ENCODE measurements at regions not wholly inside any gene's neighbourhood (a gene's known extent, or its start where the extent isn't known, plus 50 kb on each side); places are given as distances from the start of the nearest gene placed in this dataset.

DNA sequence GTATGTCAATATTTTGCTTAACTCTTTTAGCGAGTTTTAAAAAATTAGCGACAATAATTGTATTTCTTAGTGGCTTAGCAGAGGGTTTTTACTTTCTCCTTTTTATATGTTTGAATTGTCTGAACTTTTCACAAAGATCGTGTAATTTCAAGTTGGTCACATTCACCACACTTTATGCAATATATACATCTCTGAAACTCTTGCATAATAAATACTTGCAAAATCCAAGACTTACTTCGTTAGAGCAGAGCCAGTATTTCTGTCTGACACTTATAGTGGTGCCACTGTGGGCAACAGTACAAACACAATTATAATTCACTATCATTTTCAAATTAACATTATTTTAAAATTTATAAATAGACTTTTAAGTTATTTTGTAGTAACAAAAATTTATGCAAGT is 62.0 kb downstream of the SUCNR1 start:
- DNase-seq (ENCODE audit: low read depth), result no peak

DNA sequence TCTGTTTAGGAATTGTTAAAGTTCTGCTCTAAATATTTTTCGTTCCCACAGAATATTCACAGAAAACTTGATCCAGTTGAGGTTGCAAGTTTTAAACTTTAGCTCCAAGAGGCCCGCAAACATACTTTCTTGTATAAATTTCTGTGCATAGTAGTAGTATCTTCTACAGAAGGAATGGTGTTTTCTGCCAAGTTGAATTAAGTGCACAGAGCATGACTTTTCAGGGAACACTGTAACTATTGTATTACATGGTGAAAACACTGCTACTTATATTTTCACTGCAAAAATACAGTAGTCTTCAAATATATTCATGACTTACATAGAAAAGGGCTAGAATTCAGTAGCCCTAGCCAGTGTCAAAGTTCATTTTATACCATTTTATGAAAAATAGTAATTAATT is 67.0 kb downstream of the SUCNR1 start:
- DNase-seq (ENCODE audit: low read depth), result no peak

DNA sequence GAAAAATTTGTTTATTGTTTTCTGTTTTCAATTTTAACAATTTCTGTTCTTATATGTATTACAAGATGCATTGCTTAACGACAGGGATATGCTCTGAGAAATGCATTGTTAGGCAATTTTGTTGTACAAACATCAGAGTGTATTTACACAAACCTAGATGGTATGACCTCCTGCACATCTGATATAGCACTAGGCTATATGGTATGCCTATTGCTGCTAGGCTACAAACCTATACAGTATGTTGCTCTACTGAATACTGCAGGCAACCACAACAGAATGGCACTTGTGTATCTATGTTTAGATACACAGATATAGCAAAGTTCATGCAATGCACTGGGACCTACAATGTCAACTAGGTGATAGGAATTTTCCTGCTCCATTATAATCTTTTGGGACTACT is 70.1 kb downstream of the SUCNR1 start:
- no peak for DNase-seq (ENCODE audit: low read depth)

DNA sequence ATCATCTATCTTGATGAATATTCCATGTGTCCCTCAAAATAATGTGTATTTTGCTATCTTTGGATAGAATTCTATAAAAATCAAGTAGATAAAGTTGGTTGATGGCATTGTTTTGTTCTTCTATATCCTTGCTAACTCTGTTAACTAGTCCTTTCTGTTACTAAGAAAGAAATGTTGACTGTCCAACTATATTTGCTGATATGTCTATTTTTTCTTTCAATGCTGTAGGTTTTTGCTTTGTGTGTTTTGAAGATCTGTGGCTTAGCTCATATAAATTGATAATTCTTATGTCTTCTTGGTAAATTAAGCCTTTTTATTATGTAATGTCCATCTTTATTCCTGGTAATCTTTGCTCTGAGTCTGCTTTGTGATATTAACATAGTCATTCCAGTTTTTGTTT is 70.9 kb downstream of the SUCNR1 start:
- no peak for DNase-seq (ENCODE audit: low read depth)

DNA sequence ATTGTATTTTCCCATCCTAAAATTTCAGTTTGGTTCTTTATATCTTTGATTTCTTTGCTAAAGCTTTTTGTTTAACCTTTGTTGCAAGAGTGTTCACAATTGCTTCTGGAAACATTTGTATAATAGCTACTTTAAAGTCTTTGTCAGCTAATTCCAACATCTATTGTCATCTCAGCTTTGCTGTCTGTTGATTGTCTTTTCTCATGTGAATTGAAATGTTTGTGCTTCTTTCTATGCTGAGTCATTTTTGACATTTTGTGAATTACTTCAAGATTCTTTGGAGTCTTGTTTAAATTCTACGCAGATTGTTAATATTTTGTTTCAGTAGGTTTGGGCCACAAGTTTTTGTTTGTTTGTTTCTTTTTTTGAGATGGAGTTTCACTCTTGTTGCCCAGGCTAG is 73.2 kb downstream of the SUCNR1 start:
- DNase-seq (ENCODE audit: low read depth), result no peak

DNA sequence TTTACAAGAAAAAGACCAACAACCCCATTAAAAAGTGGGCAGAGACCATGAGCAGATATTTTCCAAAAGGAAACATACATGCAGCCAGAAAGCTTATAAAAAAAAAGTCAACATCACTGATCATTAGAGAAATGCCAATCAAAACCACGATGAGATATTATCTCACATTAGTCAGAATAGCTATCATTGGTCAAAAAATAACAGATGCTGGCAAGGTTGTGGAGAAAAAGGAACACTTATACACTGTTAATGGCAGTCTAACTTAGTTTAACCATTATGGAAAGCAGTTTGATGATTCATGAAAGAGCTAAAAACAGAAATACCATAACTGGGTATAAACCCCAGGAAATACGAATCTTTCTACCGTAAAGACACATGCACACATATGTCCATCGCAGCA is 76.3 kb downstream of the SUCNR1 start:
- DNase-seq (ENCODE audit: low read depth), result no peak

DNA sequence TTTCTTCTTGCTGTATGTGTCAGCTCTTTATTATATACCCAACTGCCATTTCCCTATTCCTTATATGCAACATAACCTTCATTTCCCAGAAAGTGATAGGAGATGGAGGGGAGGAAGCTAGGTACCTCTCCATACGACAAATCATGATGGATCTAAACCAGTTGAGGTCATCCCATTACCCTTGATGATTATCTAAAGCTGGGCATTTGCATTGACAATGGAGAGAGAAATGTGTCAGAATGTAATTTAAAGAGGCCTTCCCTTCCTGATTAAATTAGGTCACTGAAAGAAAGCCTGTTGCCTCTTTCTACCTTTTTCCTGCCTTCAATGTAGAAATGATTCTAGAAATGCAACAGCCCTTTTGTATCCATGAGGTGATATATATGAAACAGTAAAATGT is 81.9 kb downstream of the SUCNR1 start:
- no peak for DNase-seq (ENCODE audit: low read depth)

DNA sequence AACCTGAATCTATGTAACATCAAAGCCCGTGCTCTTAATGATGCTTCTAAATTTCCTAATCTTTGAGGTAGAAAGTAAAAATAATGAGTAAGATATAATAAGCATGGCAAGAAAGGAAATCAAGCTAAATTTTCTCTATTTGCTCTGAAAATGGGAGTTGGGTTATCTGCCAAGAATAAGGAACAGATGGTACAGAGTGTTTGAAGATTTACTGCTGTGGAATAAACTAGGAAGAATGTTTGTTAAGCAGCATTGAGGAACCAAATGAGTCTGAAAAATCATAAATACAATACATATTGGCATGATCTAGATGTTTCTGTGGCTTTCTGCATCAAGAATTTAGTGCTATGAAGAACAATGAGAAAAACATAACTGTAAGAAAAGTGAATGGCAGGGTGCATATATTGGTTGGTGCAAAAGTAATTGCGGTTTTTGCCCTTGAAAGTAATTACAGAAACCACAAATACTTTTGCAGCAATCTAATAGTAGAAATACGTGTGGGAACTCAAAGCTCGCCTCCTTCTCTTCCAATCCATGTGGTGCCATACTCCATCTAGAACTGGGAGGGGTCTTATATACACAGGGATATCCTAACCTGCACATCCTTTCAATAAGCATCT is 87.6 kb downstream of the SUCNR1 start:
- DNase-seq (ENCODE audit: low read depth), result no peak

DNA sequence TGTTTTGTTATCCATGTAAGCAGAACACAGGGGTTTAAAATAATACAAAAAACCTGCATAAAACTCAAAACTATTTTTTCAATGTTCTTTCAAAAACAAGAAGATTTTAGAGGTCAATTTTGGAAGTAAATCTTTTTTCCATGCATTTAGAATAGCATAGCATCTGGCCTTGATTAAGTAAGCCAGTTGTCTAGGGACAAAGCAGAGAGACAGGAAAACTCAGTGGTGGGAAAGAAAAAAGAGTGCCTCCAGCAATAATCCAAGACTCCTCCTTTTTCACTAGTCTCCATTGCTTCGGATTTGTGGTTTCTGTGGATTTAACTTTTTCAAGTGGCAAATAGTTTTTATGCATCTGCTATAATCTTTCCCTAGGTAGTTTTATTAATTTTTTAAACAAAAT is 88.9 kb downstream of the SUCNR1 start:
- DNase-seq (ENCODE audit: low read depth), result no peak

DNA sequence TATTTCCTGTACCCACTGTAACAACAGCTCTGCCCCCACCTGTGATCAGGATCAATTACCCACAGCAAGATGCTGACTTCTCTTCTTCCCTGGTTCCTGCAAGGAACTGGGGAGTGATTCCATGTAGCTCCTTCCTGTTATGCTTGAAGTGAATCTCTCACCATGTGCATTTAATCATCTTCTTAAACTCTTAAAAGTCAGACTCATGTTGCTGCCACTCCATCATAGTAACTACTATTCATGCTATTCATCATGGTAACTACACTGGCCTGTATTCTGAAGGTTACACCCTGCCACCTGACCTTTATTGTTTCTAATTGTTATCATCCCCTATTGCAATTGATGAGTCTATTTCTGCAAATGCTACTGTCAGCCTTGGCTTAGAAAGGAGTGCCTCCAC is 89.5 kb downstream of the SUCNR1 start:
- no peak for DNase-seq (ENCODE audit: low read depth)

DNA sequence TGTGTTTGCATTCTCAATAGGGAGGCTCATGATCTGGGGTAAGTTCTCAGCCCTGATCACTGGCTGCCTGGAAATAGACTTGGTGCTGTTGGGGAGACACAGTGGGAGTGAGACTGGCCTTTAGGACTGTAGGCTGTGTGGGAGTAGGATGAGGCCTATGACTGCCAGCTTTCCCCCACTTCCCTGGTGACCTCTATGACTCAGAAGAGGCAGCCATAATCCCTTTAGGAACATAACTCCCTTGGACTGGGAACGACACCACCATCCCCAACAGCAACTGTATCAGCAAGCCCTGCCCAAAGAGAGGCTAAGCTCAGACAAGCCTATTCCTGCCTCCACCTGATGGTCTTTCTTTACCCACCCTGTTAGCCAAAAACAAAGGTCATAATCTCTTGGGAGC is 91.3 kb downstream of the SUCNR1 start:
- no peak for DNase-seq (ENCODE audit: low read depth)

DNA sequence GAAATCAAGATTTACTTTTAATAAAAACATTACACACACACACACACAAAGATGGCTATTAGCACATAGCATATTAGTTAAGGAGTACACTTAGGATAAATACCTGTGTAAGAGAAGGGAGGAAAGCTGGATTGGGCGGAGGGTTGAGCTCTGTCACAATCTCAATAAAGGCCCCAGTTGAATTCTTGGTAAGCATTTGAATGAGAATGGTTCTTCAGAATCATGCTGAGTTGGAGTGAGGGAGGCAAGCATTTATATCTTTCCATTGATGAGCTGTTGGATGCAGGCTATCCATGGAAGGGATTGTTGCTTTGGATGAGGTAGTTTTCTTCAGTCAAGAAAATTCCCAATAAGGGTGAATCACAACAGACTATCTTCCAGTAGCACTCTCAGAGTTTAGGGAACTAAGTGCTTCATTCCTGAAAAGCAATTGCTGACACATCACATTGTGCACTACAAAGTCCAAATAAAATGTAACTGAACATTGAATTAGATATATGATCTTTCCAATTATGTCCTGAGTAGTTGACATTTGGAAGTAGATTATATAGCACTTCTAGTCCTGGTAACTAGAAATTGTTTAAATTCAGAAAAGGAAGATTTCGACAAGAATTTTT is 95.7 kb downstream of the SUCNR1 start:
- no peak for DNase-seq (ENCODE audit: low read depth)

DNA sequence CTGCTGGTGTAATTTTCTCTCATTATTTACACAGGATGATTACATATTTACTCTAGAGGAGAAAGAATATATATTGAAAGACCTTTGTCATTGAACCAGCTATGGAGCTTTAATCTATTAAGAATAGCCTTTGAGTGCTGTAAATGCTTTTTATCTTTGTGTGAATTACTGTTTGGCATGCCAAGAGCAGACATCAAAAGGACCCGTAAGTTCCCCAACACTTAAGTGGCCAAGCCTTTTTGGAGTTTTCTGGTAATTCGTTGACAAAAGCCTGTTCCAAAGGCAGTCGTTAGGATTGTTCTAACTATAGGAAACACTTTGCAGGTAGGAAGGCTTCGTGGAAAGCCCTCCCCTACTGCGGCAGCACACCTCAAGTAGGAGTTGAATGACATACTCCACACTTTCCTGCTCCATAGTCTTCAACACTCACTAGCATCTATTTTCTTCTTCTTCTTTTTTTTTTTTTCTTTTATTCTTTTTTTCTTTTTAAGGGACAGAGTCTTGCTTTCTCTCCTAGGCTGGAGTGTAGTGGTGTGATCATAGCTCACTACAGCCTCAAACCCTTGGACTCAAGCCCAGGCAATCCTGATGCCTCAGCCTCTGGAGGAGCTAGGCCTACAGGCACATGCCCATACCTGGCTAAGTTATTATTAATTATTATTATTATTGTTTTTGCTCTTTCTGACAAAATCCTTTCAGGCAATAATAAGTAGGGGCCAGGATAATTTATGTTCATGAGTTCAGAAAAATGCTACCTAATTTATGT is 98.6 kb downstream of the SUCNR1 start:
- DNase-seq (ENCODE audit: low read depth), result no peak

DNA sequence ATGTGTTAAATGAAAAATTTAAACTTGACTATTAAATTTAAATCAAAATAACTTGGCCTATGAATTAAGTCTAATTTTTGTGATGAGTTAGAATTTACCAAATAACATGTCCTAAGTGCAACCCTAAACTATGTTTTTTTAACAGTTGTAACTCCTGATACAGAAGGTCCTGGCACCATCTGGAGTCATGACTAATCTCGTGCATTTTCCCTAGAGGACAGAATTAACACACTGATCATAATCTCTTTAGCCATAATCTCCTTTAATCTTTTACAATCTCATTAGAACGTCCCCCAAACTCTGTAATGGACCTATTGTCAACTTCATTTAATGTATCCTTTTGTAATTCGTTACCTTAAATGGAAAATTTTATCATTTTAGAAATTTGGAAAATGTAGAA is 100.6 kb downstream of the SUCNR1 start:
- no peak for DNase-seq (ENCODE audit: low read depth)

DNA sequence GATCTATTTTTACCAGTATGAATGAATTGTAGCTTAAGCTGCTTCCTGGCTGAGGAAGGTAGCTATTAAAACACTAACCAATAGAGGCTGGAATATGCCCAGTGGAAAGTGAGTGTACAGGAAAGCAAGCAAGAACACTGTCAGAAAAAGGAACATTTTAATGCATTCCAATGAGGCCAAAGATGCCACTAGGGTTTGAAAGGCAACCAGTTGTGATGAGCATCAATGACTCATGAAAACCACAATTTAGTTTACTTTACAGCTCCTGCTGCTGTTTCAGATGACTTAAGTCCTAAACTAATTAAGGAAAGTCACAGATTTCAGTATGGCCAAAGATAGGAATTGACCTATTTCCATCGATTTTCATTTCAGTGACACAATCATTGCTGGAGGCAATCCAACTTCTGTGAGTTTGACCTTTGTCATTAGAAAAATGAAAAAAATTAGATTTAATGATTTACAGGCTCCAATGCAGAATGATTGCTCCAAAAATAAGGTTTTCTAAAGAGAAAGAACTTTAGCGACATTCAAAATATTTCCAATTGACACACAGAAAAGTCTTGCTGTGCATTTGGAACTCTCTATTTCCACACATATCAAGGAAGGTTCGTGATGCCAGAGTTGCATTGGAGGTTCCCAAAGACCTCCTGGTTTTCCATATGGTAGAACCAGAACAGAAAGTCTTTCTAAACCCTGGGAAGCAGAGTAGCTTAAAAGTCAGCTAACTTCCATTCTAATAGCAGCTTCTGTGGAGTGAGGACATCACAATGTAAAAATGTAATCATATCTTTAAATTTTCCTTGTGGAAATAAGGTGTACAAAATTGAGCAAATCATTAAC is 103.0 kb downstream of the SUCNR1 start:
- no peak for DNase-seq (ENCODE audit: low read depth)

DNA sequence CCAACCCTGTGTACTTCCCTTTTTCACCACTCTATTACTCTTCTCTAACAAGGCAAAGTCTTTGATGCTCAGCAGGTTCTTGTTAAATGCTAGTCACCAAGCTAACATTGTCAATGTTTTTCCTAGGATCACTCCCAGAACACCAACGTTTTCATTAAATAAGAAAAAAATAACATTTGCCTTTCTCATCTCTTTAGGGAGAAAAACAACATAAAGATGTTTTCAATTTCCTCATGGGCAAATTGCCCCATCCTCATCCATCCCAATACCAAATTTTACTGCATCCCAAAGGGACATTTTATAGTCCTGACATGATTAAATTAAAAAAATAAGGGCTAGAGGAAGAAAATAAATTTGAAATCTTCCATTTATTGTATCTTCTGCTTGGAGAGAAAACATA is 106.5 kb downstream of the SUCNR1 start:
- no peak for DNase-seq (ENCODE audit: low read depth)

DNA sequence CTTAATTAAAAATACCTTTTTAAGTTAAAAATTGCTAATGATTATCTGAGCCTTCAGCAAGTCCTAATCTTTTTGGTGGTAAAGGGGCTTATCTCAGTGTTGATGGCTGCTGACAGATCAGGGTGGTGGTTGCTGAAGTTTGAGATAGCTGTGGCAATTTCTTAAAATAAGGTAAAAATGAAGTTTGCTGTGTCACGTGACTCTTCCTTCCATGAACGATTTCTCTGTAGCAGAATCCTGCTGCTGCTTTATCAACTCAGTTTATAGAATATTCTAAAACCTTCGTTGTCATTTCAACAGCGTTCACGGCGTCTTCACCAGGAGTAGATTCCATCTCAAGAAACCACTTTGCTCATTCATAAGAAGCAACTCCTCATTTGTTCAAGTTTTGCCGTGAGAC is 110.1 kb downstream of the SUCNR1 start:
- no peak for DNase-seq (ENCODE audit: low read depth)

DNA sequence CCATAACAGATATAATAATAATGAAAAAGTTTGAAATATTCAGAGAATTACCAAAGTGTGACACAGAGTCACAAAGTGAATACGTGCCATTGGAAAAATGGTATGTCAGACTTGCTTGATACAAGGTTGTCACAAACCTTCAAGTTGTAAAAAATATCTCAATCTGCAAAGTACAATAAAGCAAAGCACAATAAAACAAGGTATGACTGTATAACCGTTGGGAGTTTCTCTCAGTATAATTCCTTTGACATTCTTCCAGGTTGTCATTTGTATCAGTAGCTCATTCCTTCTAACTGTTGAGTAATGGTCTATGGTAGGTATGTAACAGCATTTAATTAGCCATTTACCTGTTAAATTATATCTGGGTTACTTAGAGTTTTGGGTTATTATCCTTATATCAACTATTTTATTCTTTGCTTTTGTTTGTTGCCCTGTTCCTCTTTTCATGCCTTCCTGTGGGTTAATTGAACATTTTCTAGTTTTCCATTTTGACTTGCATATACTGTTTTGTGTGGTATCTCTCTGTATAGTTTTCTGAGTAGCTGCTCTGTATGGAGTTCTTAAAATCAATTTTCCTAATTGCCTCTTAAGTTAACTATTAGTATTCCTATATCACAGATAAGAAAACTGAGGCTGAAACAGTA is 112.5 kb downstream of the SUCNR1 start:
- no peak for DNase-seq (ENCODE audit: low read depth)

DNA sequence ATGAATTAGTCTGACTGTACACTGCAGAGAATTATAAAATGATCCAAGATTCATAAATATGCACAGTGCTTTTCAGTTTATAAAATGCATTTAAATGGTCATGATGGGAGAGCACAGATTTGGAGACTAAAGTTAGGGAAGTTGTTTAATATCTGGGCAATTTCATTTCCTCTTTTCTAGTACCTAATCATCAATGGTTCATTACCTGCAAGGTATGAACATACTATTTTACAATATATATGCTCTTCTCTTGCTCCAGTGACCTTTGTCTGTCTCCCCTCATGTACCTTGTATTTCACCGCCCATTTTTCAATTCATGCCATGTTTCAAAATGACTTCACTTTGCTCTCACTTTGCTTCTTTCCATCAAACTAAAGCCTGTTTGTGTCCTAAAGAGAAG is 114.5 kb downstream of the SUCNR1 start:
- no peak for DNase-seq (ENCODE audit: low read depth)

DNA sequence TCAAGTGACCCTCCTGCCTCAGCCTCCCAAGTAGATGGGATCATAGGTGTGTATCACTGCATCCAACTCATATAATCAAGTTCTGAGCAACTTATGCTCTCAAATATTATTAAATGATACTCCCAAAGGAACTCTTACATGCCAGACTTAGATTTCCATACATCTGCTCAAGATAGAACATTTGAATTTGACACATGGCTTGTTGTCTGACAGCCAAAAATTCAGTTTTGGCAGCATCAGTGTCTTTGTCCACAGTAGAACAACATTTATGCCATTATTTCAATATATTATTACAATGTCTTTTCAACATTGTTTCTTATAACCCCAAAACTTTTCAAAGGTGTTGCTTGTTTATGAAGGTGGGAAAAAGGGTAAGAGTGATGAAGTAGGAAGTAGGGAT is 116.2 kb downstream of the SUCNR1 start:
- DNase-seq (ENCODE audit: low read depth), result no peak

DNA sequence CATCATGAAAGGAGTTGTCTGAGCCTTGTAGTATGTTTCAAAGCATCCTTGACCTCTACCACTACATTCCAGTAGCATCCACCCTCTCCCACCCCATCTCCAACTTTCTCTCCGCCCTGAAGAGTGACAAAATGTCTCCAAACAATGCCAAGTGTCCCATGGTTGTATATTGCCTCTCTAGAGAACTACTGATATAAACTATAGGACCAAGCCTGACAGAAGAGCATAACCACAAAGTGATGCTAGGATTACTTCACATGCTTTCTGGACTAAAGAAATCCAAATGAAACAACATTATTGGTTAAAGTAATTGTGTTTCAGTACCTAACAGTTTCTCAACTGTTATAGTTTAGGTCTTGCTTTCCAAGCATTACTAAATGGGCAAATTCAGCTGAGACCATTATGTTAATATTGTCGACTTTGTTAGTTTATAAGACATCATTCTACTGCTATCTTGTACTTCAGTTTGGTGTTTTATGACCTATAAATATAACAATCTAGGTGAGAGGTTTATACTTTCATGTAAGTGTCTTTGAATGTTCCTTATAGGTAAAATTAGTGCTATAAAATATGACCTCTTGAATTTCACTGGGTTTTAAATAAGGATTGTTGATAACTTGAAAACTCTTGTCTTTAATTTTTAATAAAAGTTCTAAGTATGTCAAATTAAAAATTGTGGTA is 117.4 kb downstream of the SUCNR1 start:
- no peak for DNase-seq (ENCODE audit: low read depth)
